ENCODE measurements at regions not wholly inside any gene's neighbourhood (a gene's known extent, or its start where the extent isn't known, plus 50 kb on each side); places are given as distances from the start of the nearest gene placed in this dataset.
"Not testable (repeated sequence)": the region's sequence is repeated elsewhere in the genome, so short reads cannot be mapped to it uniquely, and the experiment has no call there.

- no peak for DNase-seq
Observed at GRCh38 chr7:89621925-89622641, 532.2 kb upstream of the STEAP1 start.

- peak in 1 of 5 experiments; percentile 40 for DNase-seq
Observed at GRCh38 chr7:89623018-89623672, 531.1 kb upstream of the STEAP1 start.

- DNase-seq, result peak in 1 of 5 experiments; percentile 27
Observed at GRCh38 chr7:89624155-89624554, 530.1 kb upstream of the STEAP1 start.

GRCh38 chr7:89648509-89648908 lies 505.8 kb upstream of the STEAP1 start:
- DNase-seq, result no peak

GRCh38 chr7:89655946-89656345 lies 498.3 kb upstream of the STEAP1 start:
- DNase-seq, result no peak

GRCh38 chr7:89661876-89662275 lies 492.4 kb upstream of the STEAP1 start:
- no peak for DNase-seq

GRCh38 chr7:89666136-89666835 lies 488.0 kb upstream of the STEAP1 start:
- DNase-seq, result no peak

GRCh38 chr7:89680161-89680560 lies 474.1 kb upstream of the STEAP1 start:
- DNase-seq, result no peak

GRCh38 chr7:89681448-89681847 lies 472.8 kb upstream of the STEAP1 start:
- no peak for DNase-seq

GRCh38 chr7:89685287-89685686 lies 469.0 kb upstream of the STEAP1 start:
- no peak for DNase-seq

- DNase-seq, result no peak
Observed at GRCh38 chr7:89687211-89687610, 467.1 kb upstream of the STEAP1 start.

GRCh38 chr7:89695241-89695640 lies 459.0 kb upstream of the STEAP1 start:
- no peak for DNase-seq

GRCh38 chr7:89714131-89714530 lies 440.1 kb upstream of the STEAP1 start:
- no peak for DNase-seq

- not testable (repeated sequence) for DNase-seq
Observed at GRCh38 chr7:89718941-89719340, 435.3 kb upstream of the STEAP1 start.

GRCh38 chr7:89728481-89728880 lies 425.8 kb upstream of the STEAP1 start:
- DNase-seq, result no peak

- DNase-seq, result no peak
Observed at GRCh38 chr7:89731751-89732445, 422.4 kb upstream of the STEAP1 start.

GRCh38 chr7:89738549-89738948 lies 415.7 kb upstream of the STEAP1 start:
- no peak for DNase-seq

GRCh38 chr7:89757910-89758309 lies 396.4 kb upstream of the STEAP1 start:
- no peak for DNase-seq

GRCh38 chr7:89760690-89761089 lies 393.6 kb upstream of the STEAP1 start:
- no peak for DNase-seq

GRCh38 chr7:89761173-89761572 lies 393.1 kb upstream of the STEAP1 start:
- DNase-seq, result no peak

GRCh38 chr7:89770161-89770560 lies 384.1 kb upstream of the STEAP1 start:
- no peak for DNase-seq

- DNase-seq, result no peak
Observed at GRCh38 chr7:89771003-89771636, 383.1 kb upstream of the STEAP1 start.

- DNase-seq, result no peak
Observed at GRCh38 chr7:89772276-89772675, 382.0 kb upstream of the STEAP1 start.
